Heart left ventricle (tissue), 13 donors: ENCODE measurements at regions not wholly inside any gene's neighbourhood (a gene's known extent, or its start where the extent isn't known, plus 50 kb on each side); places are given as distances from the start of the nearest gene placed in this dataset.

ENCODE experiments used
- POLR2A ChIP-seq, 2 donors: fragments of 450-650 bp; IDR thresholded peaks; one replicate each; pipeline ENCODE4 v1.6.1; 2017; ENCODE audit warnings: antibody characterized with exemption in 2 of 2, mild to moderate bottlenecking in 2 of 2, moderate library complexity in 2 of 2
- TF ChIP-seq, protein P1 (sequence below), 12 donors: fragments of 200-600 bp; sonication (generic) in 4 of 12; IDR thresholded peaks; one replicate each; pipeline versions ENCODE4 v1.5.0 to v1.8.0; 2018 to 2022; ENCODE audit warnings: antibody characterized with exemption in 12 of 12, mild to moderate bottlenecking in 5 of 12
- donor health status: ischemic (EF 13 %, LVEDD 7.1; RV severe dilation, severe dysfunction).
- donor health status: DM: no; HTN: yes; CAD: no.
- donor health status: DM: no; HTN: no; CAD: no.
- donor health status: ischemic (EF 25% LVEDD 6.9; RV normal size, moderate dysfunction).
- donor health status: ischemic (EF 25% LVEDD 5.7; RV mildly dilated, moderate dysfunction).
- donor health status: ischemic (EF 35%, LVEDD 5.7; RV mildly dilated, moderate dysfunction).
- donor health status: nonischemic (EF 11% LVEDD 7.7; RV severe dilation, severe dysfunction).
- donor health status: DM: yes; HTN: yes; CAD: no.
- donor health status: PGD.
- donor health status: ischemic (EF 29% LVEDD 5.4; RV normal size, mild dysfunction).
- donor health status: nonischemic (EF 23%, LVEDD 6.1; RV moderate dilation, normal function).

DNA sequence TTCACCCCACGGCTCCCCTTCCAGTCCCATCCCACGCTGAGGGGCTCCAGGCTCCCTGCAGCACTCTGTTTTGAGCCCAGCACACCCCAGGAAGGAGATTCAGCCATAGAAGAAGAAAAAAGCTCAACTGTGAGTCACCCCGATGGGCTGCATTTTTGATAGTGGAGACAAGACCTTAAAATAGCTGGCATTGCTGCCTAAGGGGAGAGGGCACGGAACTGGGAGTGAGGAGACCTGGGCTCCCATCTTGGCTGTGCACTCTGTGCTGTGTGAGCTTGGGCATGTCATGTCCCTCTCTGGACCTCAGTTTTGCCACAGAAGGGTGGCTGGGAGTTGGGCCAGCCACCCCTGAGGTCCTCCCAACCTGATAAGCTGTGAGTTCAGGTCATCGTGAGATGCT lies 57.2 kb upstream of the SMAD6 start:
- TF ChIP-seq, protein P1, sequence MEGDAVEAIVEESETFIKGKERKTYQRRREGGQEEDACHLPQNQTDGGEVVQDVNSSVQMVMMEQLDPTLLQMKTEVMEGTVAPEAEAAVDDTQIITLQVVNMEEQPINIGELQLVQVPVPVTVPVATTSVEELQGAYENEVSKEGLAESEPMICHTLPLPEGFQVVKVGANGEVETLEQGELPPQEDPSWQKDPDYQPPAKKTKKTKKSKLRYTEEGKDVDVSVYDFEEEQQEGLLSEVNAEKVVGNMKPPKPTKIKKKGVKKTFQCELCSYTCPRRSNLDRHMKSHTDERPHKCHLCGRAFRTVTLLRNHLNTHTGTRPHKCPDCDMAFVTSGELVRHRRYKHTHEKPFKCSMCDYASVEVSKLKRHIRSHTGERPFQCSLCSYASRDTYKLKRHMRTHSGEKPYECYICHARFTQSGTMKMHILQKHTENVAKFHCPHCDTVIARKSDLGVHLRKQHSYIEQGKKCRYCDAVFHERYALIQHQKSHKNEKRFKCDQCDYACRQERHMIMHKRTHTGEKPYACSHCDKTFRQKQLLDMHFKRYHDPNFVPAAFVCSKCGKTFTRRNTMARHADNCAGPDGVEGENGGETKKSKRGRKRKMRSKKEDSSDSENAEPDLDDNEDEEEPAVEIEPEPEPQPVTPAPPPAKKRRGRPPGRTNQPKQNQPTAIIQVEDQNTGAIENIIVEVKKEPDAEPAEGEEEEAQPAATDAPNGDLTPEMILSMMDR (IDR thresholded peaks at IDR 0.05): no peak
- TF ChIP-seq POLR2A (IDR thresholded peaks at IDR 0.05): no peak
